Activated CD8-positive, alpha-beta memory T cell treated with anti-CD3 and anti-CD28 coated beads, Interleukin-2, amount 50 U/mL, for 1 hour (primary cell): ENCODE measurements at regions not wholly inside any gene's neighbourhood (a gene's known extent, or its start where the extent isn't known, plus 50 kb on each side); places are given as distances from the start of the nearest gene placed in this dataset.
"Not testable (repeated sequence)": the region's sequence is repeated elsewhere in the genome, so short reads cannot be mapped to it uniquely, and the experiment has no call there.

Experiments
- DNase-seq: peaks from one replicate; pipeline ENCODE4 v3.0.0-alpha.2; 2020; ENCODE audit errors: extremely low read depth

DNA sequence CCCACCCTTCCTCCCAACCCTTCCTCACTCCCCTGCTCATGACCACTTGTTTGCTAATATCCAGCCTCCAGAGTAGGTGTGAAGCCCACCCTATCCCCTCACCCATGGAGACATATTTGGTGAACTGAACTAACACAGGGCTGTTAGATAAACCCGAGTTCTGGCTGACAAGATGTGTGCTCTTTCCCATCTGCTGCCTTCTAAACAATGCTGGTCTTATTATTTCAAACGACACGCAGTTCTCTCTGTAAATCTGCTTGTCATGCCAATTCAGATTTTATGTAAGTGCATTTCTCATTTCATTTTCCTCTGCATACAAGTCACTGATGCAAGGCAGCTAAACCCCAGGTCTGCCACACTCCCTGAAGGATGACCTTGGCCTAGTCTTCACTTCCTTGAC, 343.0 kb upstream of the CDH5 start:
- DNase-seq: no peak

GRCh38 chr16:66020642-66021041, 345.8 kb upstream of the CDH5 start:
- no peak for DNase-seq

- no peak for DNase-seq
Observed at GRCh38 chr16:66020046-66020445, 346.4 kb upstream of the CDH5 start.

- DNase-seq: not testable (repeated sequence)
Observed at GRCh38 chr16:66019502-66019901, 347.0 kb upstream of the CDH5 start.

DNA sequence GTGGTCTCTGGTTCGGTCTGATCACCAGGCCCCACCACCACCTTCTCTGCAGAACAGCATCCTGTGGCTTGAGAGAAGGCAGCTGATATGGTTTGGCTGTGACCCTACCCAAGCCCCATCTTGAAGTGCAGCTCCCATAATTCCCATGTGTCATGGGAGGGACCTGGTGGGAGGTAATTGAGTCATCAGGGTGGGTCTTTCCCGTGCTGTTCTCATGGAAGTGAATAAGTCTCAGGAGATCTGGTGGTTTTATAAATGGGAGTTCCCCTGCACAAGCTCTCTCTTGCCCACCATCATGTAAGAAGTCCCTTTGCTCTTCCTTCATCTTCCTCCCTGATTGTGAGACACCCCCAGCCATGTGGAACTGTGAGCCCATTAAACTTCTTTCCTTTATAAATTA, 352.3 kb upstream of the CDH5 start:
- no peak for DNase-seq

GRCh38 chr16:66013486-66013885, 353.0 kb upstream of the CDH5 start:
- DNase-seq: no peak

DNA sequence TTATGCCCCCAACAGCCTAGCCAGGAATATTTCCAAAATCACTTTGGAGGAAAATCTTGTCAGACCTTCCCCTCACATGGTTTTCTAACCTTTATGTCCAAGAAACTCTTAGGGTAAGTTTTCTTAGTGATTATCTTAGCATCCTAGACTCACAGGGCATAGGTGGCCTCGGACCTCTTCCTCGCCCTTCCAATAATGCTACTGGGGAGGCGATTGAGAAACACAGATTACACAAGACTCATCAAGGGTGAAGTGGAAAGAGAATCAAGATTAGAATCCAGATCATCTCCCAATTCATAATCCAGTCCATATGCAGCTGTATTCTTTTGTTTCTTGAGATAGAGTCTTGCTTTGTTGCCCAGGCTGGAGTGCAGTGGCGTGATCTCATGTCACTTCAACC, 358.4 kb upstream of the CDH5 start:
- no peak for DNase-seq

- no peak for DNase-seq
Observed at GRCh38 chr16:66007717-66008116, 358.8 kb upstream of the CDH5 start.

DNA sequence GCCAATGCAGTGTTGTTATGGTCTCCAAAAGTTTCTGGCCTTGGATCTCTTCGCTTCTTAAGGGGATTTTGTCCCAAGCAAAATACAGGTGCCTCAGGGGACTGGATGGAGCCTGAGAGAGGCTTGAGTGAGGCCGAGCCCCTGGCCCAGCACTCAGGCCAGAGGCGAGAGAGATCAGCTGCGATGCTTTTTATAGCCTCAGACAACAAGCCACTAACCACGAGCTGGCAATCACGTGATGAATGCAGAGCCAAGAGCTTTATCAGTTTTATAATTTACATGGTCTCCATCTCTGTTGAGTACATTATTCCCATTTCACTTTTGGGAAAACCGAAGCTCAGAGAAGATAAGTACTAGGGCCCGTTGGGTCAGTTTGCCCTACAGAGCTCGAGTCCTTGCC, 360.0 kb upstream of the CDH5 start:
- DNase-seq: no peak

DNA sequence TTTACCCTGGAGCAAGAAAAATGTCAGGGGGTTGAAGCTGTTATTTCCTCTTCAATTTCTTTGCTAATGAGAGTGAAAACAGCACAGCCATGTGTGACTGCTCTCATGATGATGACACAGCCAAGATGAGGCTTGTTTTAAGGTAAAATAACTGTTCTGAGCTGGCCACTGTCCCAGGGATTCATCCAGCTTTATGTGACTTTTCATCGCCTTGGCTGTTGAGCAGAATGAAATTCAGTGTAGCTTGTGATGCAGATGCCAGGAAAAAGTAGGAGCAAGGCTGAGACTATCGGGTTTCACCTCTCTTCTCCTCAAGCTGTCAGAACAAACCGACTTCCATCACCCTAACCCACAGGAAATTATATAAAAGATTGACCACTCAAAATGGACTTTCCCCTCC, 361.8 kb upstream of the CDH5 start:
- no peak for DNase-seq

GRCh38 chr16:66003201-66003600, 363.3 kb upstream of the CDH5 start:
- no peak for DNase-seq

DNA sequence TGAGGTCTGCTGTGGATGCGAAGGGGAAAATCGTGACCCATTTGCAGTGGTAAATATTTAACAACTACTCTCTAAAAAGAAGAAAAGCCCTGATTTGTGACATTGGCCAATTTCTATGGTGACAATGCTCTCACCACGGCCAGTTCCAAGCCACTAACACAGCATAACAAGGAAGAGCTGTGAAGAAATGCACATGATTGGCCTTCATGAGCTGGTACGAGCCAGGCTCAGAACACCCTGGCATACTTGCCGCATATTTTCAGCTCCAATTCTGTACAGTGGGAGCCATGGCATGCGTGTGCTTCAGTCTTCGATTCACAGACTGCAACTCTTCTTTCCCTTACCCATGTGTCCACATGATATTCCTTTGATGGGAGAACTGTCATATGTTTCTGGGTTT, 363.9 kb upstream of the CDH5 start:
- DNase-seq: no peak

DNA sequence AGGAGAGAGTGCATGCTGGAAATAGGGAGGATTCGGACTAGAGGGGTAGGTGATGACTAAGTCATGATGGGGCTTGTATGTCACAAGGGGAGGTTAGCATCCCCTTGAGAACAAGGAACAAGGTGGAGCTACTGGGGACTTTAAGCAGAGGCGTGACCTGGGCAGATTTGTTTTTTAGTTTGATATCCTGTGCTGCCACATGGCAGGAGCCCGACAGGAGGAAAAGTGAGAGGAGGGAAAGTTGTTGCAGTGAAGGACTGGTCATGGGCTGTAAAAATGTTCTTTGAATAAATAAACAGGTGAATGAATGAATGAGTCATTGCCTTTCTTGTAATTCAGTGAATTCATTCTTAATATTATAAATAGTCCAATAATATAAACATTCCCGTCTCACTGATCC, 365.1 kb upstream of the CDH5 start:
- no peak for DNase-seq

DNA sequence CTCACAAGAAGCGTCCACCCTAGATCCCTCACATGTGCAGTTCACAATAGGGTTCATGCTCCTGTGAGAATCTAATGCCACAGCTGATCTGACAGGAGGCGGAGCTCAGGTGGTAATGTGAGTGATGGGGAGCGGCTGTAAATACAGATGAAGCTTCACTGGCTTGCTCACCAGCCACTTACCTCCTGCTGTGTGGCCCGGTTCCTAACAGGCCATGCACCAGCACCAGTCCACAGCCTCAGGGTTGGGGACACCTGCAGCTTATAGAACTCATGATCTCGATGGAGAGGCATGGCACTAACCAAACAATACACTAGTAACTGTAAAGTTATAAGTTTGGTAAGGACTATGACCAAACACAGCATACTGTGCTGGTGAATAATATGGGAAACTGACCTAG, 368.0 kb upstream of the CDH5 start:
- DNase-seq: no peak

DNA sequence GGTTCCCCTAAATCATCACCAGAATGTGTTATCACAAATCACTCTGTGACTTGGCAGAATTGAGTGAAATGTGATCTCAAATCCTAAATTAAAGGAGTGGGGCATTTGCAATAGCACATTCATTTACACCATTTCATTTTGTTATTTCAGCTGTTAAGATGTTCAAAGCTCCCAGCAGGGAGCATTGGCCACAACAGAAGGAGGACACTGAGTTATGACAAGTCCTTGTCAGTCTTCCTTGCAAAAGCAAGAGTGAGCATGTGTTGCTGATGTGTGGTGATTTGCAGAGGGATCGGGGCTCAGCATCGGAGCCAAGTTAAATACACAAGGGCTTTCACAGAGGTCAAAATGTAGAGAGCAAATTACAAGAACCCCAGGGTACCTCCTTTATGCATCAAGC, 372.2 kb upstream of the CDH5 start:
- no peak for DNase-seq

GRCh38 chr16:65991149-65991701, 375.3 kb upstream of the CDH5 start:
- DNase-seq: no peak

DNA sequence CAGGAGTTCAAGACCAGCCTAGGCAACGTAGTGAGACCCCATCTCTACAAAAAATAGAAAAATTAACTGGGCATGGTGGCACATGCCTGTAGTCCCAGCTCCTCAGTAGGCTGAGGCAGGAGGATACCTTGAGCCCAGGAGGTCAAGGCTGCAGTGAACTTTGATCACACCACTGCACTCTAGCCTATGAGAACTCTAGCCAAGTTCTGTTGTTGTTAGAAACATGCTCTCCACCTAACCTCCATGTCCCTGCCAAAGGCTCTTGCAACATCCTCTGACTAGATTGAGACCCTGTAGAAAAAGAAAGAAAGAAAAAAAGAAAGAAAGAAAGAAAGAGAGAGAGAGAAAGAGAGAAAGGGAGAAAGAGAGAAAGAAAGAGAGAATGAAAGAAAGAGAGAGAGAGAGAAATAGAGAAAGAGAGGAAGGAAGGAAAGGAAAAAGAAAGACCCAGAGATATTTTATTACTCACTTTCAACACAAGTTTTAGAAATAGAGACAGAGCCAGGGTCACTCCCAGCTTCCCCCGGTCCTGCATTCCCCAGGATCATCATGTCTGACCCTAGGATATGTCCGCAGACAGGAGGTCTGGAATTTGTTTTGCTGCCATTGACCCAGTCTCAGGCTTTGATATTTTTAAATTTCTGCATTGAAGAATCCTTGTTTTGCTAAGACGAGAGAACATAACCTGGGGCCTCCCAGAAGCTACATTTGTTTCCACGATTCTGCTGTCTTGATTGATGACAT, 376.5 kb upstream of the CDH5 start:
- DNase-seq: no peak

DNA sequence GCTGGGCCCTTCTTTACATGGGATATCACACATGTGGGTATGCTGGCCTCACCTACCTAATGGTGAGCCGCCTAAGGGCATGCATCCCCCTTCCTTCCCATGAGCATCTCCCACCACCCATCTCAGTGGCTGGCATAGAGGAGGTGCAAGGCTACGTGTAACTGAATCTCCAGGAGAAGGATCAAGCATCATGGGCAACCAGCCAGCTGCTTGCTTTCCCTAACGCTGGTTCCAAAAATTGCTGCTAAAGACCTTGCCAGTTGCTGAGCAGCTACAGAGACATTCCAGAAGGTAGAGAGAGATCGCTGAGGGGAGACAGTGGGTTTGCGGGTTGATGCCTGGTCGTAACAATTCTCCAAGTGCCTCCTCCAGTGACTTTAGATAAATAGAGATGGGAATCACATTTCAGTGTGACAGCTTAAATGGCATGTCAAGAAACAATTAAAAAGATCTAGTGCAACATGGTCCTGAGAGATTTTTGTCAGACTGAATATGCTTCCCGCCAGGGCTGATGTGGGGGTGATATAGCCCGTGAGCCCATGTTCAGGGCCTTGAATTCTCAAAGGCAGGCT, 378.4 kb upstream of the CDH5 start:
- DNase-seq: no peak

- no peak for DNase-seq
Observed at GRCh38 chr16:65984296-65984695, 382.2 kb upstream of the CDH5 start.

DNA sequence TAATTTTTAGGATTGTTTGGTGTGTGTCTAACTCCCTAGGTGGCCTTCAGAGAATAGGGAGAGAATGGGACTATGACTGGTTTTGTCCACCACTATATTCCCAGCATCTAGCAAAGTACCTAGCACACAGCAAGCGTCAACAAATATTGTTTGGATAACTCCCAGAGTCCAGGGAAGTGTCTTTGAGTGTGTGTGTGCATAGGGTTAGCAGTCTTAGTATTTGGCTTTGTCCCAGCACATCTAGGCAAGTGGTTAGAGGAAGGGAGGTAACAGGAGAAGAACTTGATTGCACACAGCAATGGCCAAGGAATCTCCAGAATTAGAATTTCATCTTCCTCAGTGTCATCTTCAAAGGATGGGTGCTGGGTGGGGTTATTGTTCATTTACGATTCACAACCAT, 385.4 kb upstream of the CDH5 start:
- no peak for DNase-seq

GRCh38 chr16:65975049-65975708, 391.3 kb upstream of the CDH5 start:
- DNase-seq: no peak

DNA sequence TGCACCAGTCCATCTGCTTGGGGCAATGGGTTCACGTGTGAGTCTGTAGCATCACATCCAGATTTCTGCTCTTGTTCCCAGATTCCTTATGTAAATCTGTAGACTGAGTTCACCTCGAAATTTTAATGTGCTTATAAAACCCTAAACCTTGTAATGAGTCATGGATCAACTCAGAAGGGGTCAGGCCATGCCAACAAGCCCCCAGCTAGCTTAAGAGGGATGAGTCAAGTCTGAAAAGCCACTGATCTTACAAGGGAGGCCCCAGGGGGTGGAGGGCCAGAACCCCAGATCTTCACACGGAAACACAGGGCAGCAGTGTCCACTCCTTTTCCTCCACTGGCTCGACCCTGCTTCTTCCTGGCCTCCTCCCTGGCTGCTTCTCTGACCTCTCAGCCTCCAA, 399.1 kb upstream of the CDH5 start:
- no peak for DNase-seq

GRCh38 chr16:65965628-65966027, 400.9 kb upstream of the CDH5 start:
- no peak for DNase-seq
